ENCODE measurements at regions not wholly inside any gene's neighbourhood (a gene's known extent, or its start where the extent isn't known, plus 50 kb on each side); places are given as distances from the start of the nearest gene placed in this dataset.
"Not testable (repeated sequence)": the region's sequence is repeated elsewhere in the genome, so short reads cannot be mapped to it uniquely, and the experiment has no call there.

- H3K4me3 ChIP-seq (ENCODE audit: low read depth, low read length); DNase-seq; H4K91ac ChIP-seq (ENCODE audit: low read depth, low read length); H3K36me3 ChIP-seq (ENCODE audit: control insufficient read depth in 1 of 2, insufficient read depth in 2 of 2, low read length in 2 of 2); H3K18ac ChIP-seq (ENCODE audit: low read length); H2BK120ac ChIP-seq (ENCODE audit: insufficient read depth, low read length, poor library complexity); H4K8ac ChIP-seq (ENCODE audit: low read depth, low read length); H3K4ac ChIP-seq (ENCODE audit: low read depth, low read length); H2AFZ ChIP-seq (ENCODE audit: insufficient read depth, low read length, poor library complexity); H2BK5ac ChIP-seq (ENCODE audit: low read depth, low read length, poor library complexity); H4K12ac ChIP-seq (ENCODE audit: low read depth, low read length); H3K9ac ChIP-seq (ENCODE audit: low read length); H3K27ac ChIP-seq (ENCODE audit: low read depth, low read length); H3K4me2 ChIP-seq (ENCODE audit: low read length); H3K14ac ChIP-seq (ENCODE audit: low read length); H3K79me1 ChIP-seq (ENCODE audit: low read length); H3K79me2 ChIP-seq (ENCODE audit: control insufficient read depth, insufficient read depth, low read length, poor library complexity); H3K4me1 ChIP-seq (ENCODE audit: control insufficient read depth in 1 of 2, insufficient read depth in 2 of 2, low read length in 2 of 2); H3K9me3 ChIP-seq (ENCODE audit: insufficient read depth, low read depth, low read length); H2BK12ac ChIP-seq (ENCODE audit: low read length); H2AK5ac ChIP-seq (ENCODE audit: low read length); H3K23ac ChIP-seq (ENCODE audit: low read length); H3K27me3 ChIP-seq (ENCODE audit: insufficient read depth, low read length): not testable (repeated sequence)
- WGBS (ENCODE audit: extremely low coverage, insufficient coverage, insufficient read length) = no CpG with 5 or more reads among the region's 8 CpGs
Measured at GRCh38 chr2:195564625-195565135, 92.3 kb upstream of the SLC39A10 start.

- Histone ChIP-seq H2BK12ac (ENCODE audit: low read length) (no peak overlapping the region), H4K12ac (ENCODE audit: low read depth, low read length) (no peak overlapping the region), H3K23ac (ENCODE audit: low read length) (no peak overlapping the region), H3K79me2 (ENCODE audit: control insufficient read depth, insufficient read depth, low read length, poor library complexity) (no peaks in the 10 kb centered on the region), H3K9me3 (ENCODE audit: insufficient read depth, low read depth, low read length) (no peaks in the 10 kb centered on the region), H2AK5ac (ENCODE audit: low read length) (no peak overlapping the region), H3K27ac (ENCODE audit: low read depth, low read length) (no peak overlapping the region), H2BK120ac (ENCODE audit: insufficient read depth, low read length, poor library complexity) (no peak overlapping the region), H4K91ac (ENCODE audit: low read depth, low read length) (no peak overlapping the region), H3K36me3 (ENCODE audit: control insufficient read depth in 1 of 2, insufficient read depth in 2 of 2, low read length in 2 of 2) (peaks cover 0 to 1% of the 10 kb centered on the region in 2 experiments), H3K79me1 (ENCODE audit: low read length) (peaks cover 3% of the 10 kb centered on the region), H4K8ac (ENCODE audit: low read depth, low read length) (no peak overlapping the region), H3K4me3 (ENCODE audit: low read depth, low read length) (no peak overlapping the region), H3K4me1 (ENCODE audit: control insufficient read depth in 1 of 2, insufficient read depth in 2 of 2, low read length in 2 of 2) (peaks cover 4 to 5% of the 10 kb centered on the region in 2 experiments), H3K9ac (ENCODE audit: low read length) (no peak overlapping the region), H3K14ac (ENCODE audit: low read length) (no peak overlapping the region), H3K18ac (ENCODE audit: low read length) (no peak overlapping the region), H2AFZ (ENCODE audit: insufficient read depth, low read length, poor library complexity) (no peak overlapping the region), H3K4me2 (ENCODE audit: low read length) (no peak overlapping the region), H3K27me3 (ENCODE audit: insufficient read depth, low read length) (no peaks in the 10 kb centered on the region), H3K4ac (ENCODE audit: low read depth, low read length) (no peak overlapping the region), H2BK5ac (ENCODE audit: low read depth, low read length, poor library complexity) (no peak overlapping the region)
- DNase-seq = peak; percentile 52 to 92
- WGBS (ENCODE audit: extremely low coverage, insufficient coverage, insufficient read length) = no CpG with 5 or more reads among the region's 12 CpGs
Measured at GRCh38 chr2:195563857-195564512, 93.0 kb upstream of the SLC39A10 start.

GRCh38 chr2:195562570-195563566 lies 94.2 kb upstream of the SLC39A10 start:
- no peak overlapping the region for H3K23ac ChIP-seq (ENCODE audit: low read length)
- no peak overlapping the region for H2BK5ac ChIP-seq (ENCODE audit: low read depth, low read length, poor library complexity)
- H3K14ac ChIP-seq (ENCODE audit: low read length) = no peak overlapping the region
- WGBS (ENCODE audit: extremely low coverage, insufficient coverage, insufficient read length) = no CpG with 5 or more reads among the region's 28 CpGs
- H4K12ac ChIP-seq (ENCODE audit: low read depth, low read length) = no peak overlapping the region
- H2AFZ ChIP-seq (ENCODE audit: insufficient read depth, low read length, poor library complexity) = no peak overlapping the region
- H2AK5ac ChIP-seq (ENCODE audit: low read length) = no peak overlapping the region
- H3K4me1 ChIP-seq (ENCODE audit: control insufficient read depth in 1 of 2, insufficient read depth in 2 of 2, low read length in 2 of 2) = peaks cover 4 to 5% of the 10 kb centered on the region in 2 experiments
- H3K4me3 ChIP-seq (ENCODE audit: low read depth, low read length) = no peak overlapping the region
- no peak overlapping the region for H2BK120ac ChIP-seq (ENCODE audit: insufficient read depth, low read length, poor library complexity)
- H2BK12ac ChIP-seq (ENCODE audit: low read length) = no peak overlapping the region
- no peak overlapping the region for H4K8ac ChIP-seq (ENCODE audit: low read depth, low read length)
- no peak overlapping the region for H4K91ac ChIP-seq (ENCODE audit: low read depth, low read length)
- no peak overlapping the region for H3K4me2 ChIP-seq (ENCODE audit: low read length)
- H3K9ac ChIP-seq (ENCODE audit: low read length) = no peak overlapping the region
- H3K18ac ChIP-seq (ENCODE audit: low read length) = no peak overlapping the region
- H3K4ac ChIP-seq (ENCODE audit: low read depth, low read length) = no peak overlapping the region
- DNase-seq = no peak
- H3K9me3 ChIP-seq (ENCODE audit: insufficient read depth, low read depth, low read length) = no peaks in the 10 kb centered on the region
- H3K79me2 ChIP-seq (ENCODE audit: control insufficient read depth, insufficient read depth, low read length, poor library complexity) = no peaks in the 10 kb centered on the region
- H3K27me3 ChIP-seq (ENCODE audit: insufficient read depth, low read length) = no peaks in the 10 kb centered on the region
- peaks cover 3% of the 10 kb centered on the region for H3K79me1 ChIP-seq (ENCODE audit: low read length)
- H3K27ac ChIP-seq (ENCODE audit: low read depth, low read length) = no peak overlapping the region
- H3K36me3 ChIP-seq (ENCODE audit: control insufficient read depth in 1 of 2, insufficient read depth in 2 of 2, low read length in 2 of 2) = peaks cover 0 to 1% of the 10 kb centered on the region in 2 experiments

DNA sequence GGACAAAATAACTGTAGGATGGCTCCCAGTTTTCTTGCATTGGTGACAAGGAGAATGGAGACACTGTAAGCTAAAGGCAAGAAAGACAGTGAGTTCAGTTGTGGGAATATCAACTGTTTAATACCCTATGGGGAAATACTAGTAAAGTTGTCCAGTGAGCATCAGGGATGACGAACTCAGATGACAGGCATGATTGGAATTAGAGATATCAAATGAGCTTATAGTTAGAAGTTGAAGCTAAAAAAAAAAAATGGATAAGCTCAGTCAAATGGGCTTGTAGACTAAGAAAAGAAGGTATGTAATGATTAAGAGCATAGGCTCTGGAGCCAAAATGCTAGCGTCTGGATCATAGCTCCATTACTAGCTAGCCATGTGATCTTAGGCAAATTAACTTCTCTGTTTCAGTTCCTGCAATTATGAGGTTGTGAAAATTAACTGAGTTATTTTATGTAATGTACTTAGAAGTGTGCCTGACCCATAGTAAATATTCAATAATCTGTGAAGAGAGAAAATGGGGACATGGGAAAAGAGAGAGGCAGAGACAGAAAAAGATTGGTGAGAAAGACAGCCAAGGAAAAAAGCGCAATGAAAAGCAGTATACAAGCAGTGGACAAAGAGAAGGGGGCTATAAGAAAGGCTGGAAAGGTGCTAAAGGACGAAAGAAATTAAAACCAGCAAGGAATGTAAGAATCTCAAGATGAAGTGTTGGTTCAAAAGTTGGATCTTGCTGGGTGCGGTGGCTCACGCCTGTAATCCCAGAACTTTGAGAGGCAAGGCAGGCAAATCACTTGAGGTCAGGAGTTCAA lies 95.7 kb upstream of the SLC39A10 start:
- H3K9ac ChIP-seq (ENCODE audit: low read length) = no peak overlapping the region
- H3K18ac ChIP-seq (ENCODE audit: low read length) = no peak overlapping the region
- no peaks in the 10 kb centered on the region for H3K27me3 ChIP-seq (ENCODE audit: insufficient read depth, low read length)
- no peak overlapping the region for H4K8ac ChIP-seq (ENCODE audit: low read depth, low read length)
- no peak overlapping the region for H4K12ac ChIP-seq (ENCODE audit: low read depth, low read length)
- H3K4me1 ChIP-seq (ENCODE audit: control insufficient read depth in 1 of 2, insufficient read depth in 2 of 2, low read length in 2 of 2) = peaks cover 4 to 5% of the 10 kb centered on the region in 2 experiments
- no peak overlapping the region for H2BK5ac ChIP-seq (ENCODE audit: low read depth, low read length, poor library complexity)
- no peak overlapping the region for H3K27ac ChIP-seq (ENCODE audit: low read depth, low read length)
- H3K79me2 ChIP-seq (ENCODE audit: control insufficient read depth, insufficient read depth, low read length, poor library complexity) = no peaks in the 10 kb centered on the region
- no peaks in the 10 kb centered on the region for H3K36me3 ChIP-seq (ENCODE audit: control insufficient read depth in 1 of 2, insufficient read depth in 2 of 2, low read length in 2 of 2)
- H3K4me3 ChIP-seq (ENCODE audit: low read depth, low read length) = no peak overlapping the region
- H2AFZ ChIP-seq (ENCODE audit: insufficient read depth, low read length, poor library complexity) = no peak overlapping the region
- no peak overlapping the region for H3K23ac ChIP-seq (ENCODE audit: low read length)
- H3K9me3 ChIP-seq (ENCODE audit: insufficient read depth, low read depth, low read length) = no peaks in the 10 kb centered on the region
- H2BK120ac ChIP-seq (ENCODE audit: insufficient read depth, low read length, poor library complexity) = peak overlapping the region; percentile 5
- no peak overlapping the region for H2BK12ac ChIP-seq (ENCODE audit: low read length)
- H3K14ac ChIP-seq (ENCODE audit: low read length) = no peak overlapping the region
- H3K79me1 ChIP-seq (ENCODE audit: low read length) = peaks cover 3% of the 10 kb centered on the region
- DNase-seq = peak; percentile 64 to 95
- no CpG with 5 or more reads among the region's 6 CpGs for WGBS (ENCODE audit: extremely low coverage, insufficient coverage, insufficient read length)
- H4K91ac ChIP-seq (ENCODE audit: low read depth, low read length) = no peak overlapping the region
- no peak overlapping the region for H3K4me2 ChIP-seq (ENCODE audit: low read length)
- no peak overlapping the region for H3K4ac ChIP-seq (ENCODE audit: low read depth, low read length)
- H2AK5ac ChIP-seq (ENCODE audit: low read length) = no peak overlapping the region

Data from trophoblast cell (in vitro differentiated cells and primary cell).